SK-N-SH (cell line): ENCODE measurements at regions not wholly inside any gene's neighbourhood (a gene's known extent, or its start where the extent isn't known, plus 50 kb on each side); places are given as distances from the start of the nearest gene placed in this dataset.

Experiments
- CTCF ChIA-PET: fragments of 300-600, 350-600 bp; formaldehyde crosslinking; extraction: SDS; loops from one replicate; lab custom pipeline; 2021; lab: Yijun Ruan, JAX
- POLR2A ChIA-PET: fragments of 350-600 bp; sonication (Branson Sonifier 250); formaldehyde crosslinking; extraction: SDS; loops from one replicate; lab custom pipeline; 2020; ENCODE audit warnings: antibody characterized with exemption, inconsistent platforms; lab: Yijun Ruan, JAX
- DNase-seq: peaks from one replicate; pipeline ENCODE4 v3.0.0; 2012
- H2AFZ ChIP-seq: fragments of 200-600 bp; sonication (generic); 2 replicates; pipeline ENCODE4 v1.8.1; 2016; ENCODE audit warnings: antibody characterized with exemption, mild to moderate bottlenecking, low read depth
- H3F3A ChIP-seq: fragments of 200-600 bp; sonication (generic); replicated peaks from 2 replicates; pipeline ENCODE3; 2016; ENCODE audit warnings: antibody characterized with exemption, mild to moderate bottlenecking; ENCODE audit not compliant: insufficient read depth
- H3K27ac ChIP-seq, 2 experiments: fragments of 200-500 bp in 1 of 2; fragments of 200-600 bp in 1 of 2; sonication (Bioruptor generic) in 1 of 2; sonication (generic), shearing (Covaris generic) in 1 of 2; 2 replicates each; pipeline versions ENCODE4 v1.5.1 to v1.6.1; 2014 to 2016; ENCODE audit warnings: low read depth in 2 of 2, inconsistent platforms in 1 of 2, low read length in 1 of 2, mild to moderate bottlenecking in 1 of 2, mixed read lengths in 1 of 2
- H3K27me3 ChIP-seq: fragments of 200-600 bp; sonication (generic), shearing (Covaris generic); 2 replicates; pipeline ENCODE4 v1.6.1; 2016; ENCODE audit warnings: mixed run types; ENCODE audit not compliant: insufficient read depth
- H3K36me3 ChIP-seq, 2 experiments: fragments of 200-500 bp in 1 of 2; fragments of 200-600 bp in 1 of 2; sonication (Bioruptor generic) in 1 of 2; sonication (generic) in 1 of 2; replicated peaks in 1 of 2; 2 replicates each; pipeline versions ENCODE3 to v1.5.1; 2014 to 2016; ENCODE audit warnings: low read length in 1 of 2, mild to moderate bottlenecking in 1 of 2; ENCODE audit not compliant: insufficient read depth in 2 of 2, control insufficient read depth in 1 of 2
- H3K4me1 ChIP-seq, 2 experiments: fragments of 200-500 bp in 1 of 2; fragments of 200-600 bp in 1 of 2; sonication (Bioruptor generic) in 1 of 2; sonication (generic), shearing (Covaris generic) in 1 of 2; 2 replicates each; pipeline versions ENCODE4 v1.5.1 to v1.6.1; 2014 to 2016; ENCODE audit warnings: low read depth in 1 of 2, low read length in 1 of 2, mixed run types in 1 of 2; ENCODE audit not compliant: insufficient read depth in 2 of 2, control insufficient read depth in 1 of 2
- H3K4me2 ChIP-seq: fragments of 200-600 bp; sonication (generic), shearing (Covaris generic); 2 replicates; pipeline ENCODE4 v1.6.1; 2017; ENCODE audit warnings: mixed run types
- H3K4me3 ChIP-seq, 2 experiments: fragments of 200-500 bp in 1 of 2; fragments of 200-600 bp in 1 of 2; sonication (Bioruptor generic) in 1 of 2; sonication (generic), shearing (Covaris generic) in 1 of 2; 2 replicates each; pipeline versions ENCODE4 v1.5.1 to v1.8.1; 2014 to 2016; ENCODE audit warnings: low read depth in 2 of 2, inconsistent platforms in 1 of 2, low read length in 1 of 2, mild to moderate bottlenecking in 1 of 2, mixed read lengths in 1 of 2, moderate library complexity in 1 of 2
- H3K79me2 ChIP-seq: fragments of 200-600 bp; sonication (generic); 2 replicates; pipeline ENCODE4 v1.8.1; 2017; ENCODE audit warnings: mild to moderate bottlenecking; ENCODE audit not compliant: insufficient read depth
- H3K9ac ChIP-seq: fragments of 200-600 bp; sonication (generic); 2 replicates; pipeline ENCODE4 v1.6.1; 2017; ENCODE audit warnings: mixed run types
- H3K9me2 ChIP-seq: fragments of 200-600 bp; sonication (generic); 2 replicates; pipeline ENCODE4 v1.6.1; 2017; ENCODE audit warnings: mixed run types
- H3K9me3 ChIP-seq: fragments of 200-600 bp; sonication (generic); 2 replicates; pipeline ENCODE4 v1.6.1; 2017; ENCODE audit warnings: mixed run types, mild to moderate bottlenecking, moderate library complexity
- H4K20me1 ChIP-seq: fragments of 200-600 bp; sonication (generic); 2 replicates; pipeline ENCODE4 v1.6.1; 2017; ENCODE audit warnings: mild to moderate bottlenecking, mixed run types; ENCODE audit not compliant: insufficient read depth
- ELF1 ChIP-seq: IDR thresholded peaks from 2 replicates; pipeline ENCODE4 v1.4.0; 2012
- EZH2phosphoT487 ChIP-seq: fragments of 200-600 bp; sonication (generic); IDR thresholded peaks from 2 replicates; pipeline ENCODE4 v1.6.1; 2017; ENCODE audit warnings: low read depth, mixed run types, mild to moderate bottlenecking, antibody characterized with exemption, moderate library complexity, borderline replicate concordance
- FOXJ3 ChIP-seq: sonication (generic); formaldehyde crosslinking; IDR thresholded peaks from 2 replicates; pipeline ENCODE4 v1.5.1; 2020; ENCODE audit warnings: mild to moderate bottlenecking, missing genetic modification reagents
- GABPA ChIP-seq: IDR thresholded peaks from 2 replicates; pipeline ENCODE4 v1.4.0; 2012; ENCODE audit warnings: low read depth, mild to moderate bottlenecking
- IRF3 ChIP-seq: fragments of 150-350 bp; IDR thresholded peaks from 2 replicates; pipeline ENCODE4 v1.6.1; 2016; ENCODE audit warnings: mild to moderate bottlenecking, low read depth, low read length
- JUND ChIP-seq: IDR thresholded peaks from 2 replicates; pipeline ENCODE4 v1.4.0; 2012
- NRF1 ChIP-seq: IDR thresholded peaks from 2 replicates; pipeline ENCODE4 v1.6.1; 2012; ENCODE audit warnings: low read depth, mild to moderate bottlenecking, low read length
- PBX3 ChIP-seq: IDR thresholded peaks from 2 replicates; pipeline ENCODE4; 2012
- RAD21 ChIP-seq: IDR thresholded peaks from 2 replicates; pipeline ENCODE4 v1.6.1; 2012; ENCODE audit warnings: mild to moderate bottlenecking, low read length
- RXRA ChIP-seq: IDR thresholded peaks from 2 replicates; pipeline ENCODE4 v1.4.0; 2012; ENCODE audit warnings: low read depth, mild to moderate bottlenecking, borderline replicate concordance
- ZBTB33 ChIP-seq: IDR thresholded peaks from 2 replicates; pipeline ENCODE4 v1.4.0; 2012; ENCODE audit warnings: low read depth, borderline replicate concordance
- WGBS: methylation state at CpG from one replicate; pipeline ENCODE4 v1.1.6; 2017; ENCODE audit warnings: low lambda C conversion rate; 5-methylcytosine and 5-hydroxymethylcytosine counted together

- DNase-seq: no peak
- H3K4me1 ChIP-seq: peaks cover 5 to 8% of the 10 kb centered on the region in 2 experiments; a peak in 2 of 4 replicates
- TF ChIP-seq PBX3: no peak
- no peak for TF ChIP-seq GABPA
- TF ChIP-seq FOXJ3 (CRISPR knock-in tag): no peak
- TF ChIP-seq RXRA: no peak
- no peak for TF ChIP-seq JUND
- H3K27ac ChIP-seq: no peak overlapping the region
- ChIA-PET CTCF (interaction anchor here (1.1 to 1.5 kb wide), 2 partner anchors 85 to 288 kb away, joined by 4 to 5 read pairs; no protein-coding TSS in a partner anchor), POLR2A (no interaction called here)
- H3K79me2 ChIP-seq: no peaks in the 10 kb centered on the region
- H4K20me1 ChIP-seq: no peaks in the 10 kb centered on the region
- WGBS: 76% methylated on average over 4 of the region's 4 CpGs
- no peaks in the 10 kb centered on the region for H3K27me3 ChIP-seq
- H3K4me2 ChIP-seq: no peak overlapping the region
- no peak overlapping the region for H3K4me3 ChIP-seq
- H2AFZ ChIP-seq: no peak overlapping the region
- H3K9ac ChIP-seq: no peak overlapping the region
- H3K9me2 ChIP-seq: no peaks in the 10 kb centered on the region
- H3K9me3 ChIP-seq: no peaks in the 10 kb centered on the region
- H3K36me3 ChIP-seq: no peaks in the 10 kb centered on the region
- H3F3A ChIP-seq: no peaks in the 10 kb centered on the region
Measured at GRCh38 chr3:150223558-150223957, 184.5 kb upstream of the TSC22D2 start.

- Histone ChIP-seq H2AFZ (no peak overlapping the region), H3K27ac (no peak overlapping the region), H3K4me2 (no peak overlapping the region), H3F3A (no peaks in the 10 kb centered on the region), H3K36me3 (no peaks in the 10 kb centered on the region), H3K9me2 (no peaks in the 10 kb centered on the region), H3K4me3 (no peak overlapping the region), H3K79me2 (no peaks in the 10 kb centered on the region), H3K4me1 (peaks cover 5 to 8% of the 10 kb centered on the region in 2 experiments; a peak in 2 of 4 replicates), H3K9me3 (no peaks in the 10 kb centered on the region; the same call in 1 of the 2 replicates), H3K27me3 (no peaks in the 10 kb centered on the region), H3K9ac (no peak overlapping the region), H4K20me1 (no peaks in the 10 kb centered on the region)
- POLR2A ChIA-PET: no interaction called here
- CTCF ChIA-PET: interaction anchor here (0.6 to 1.5 kb wide), 5 partner anchors 85 to 343 kb away, joined by 3 to 5 read pairs (median 5); no protein-coding TSS in a partner anchor
- DNase-seq: no peak
- WGBS: 95% methylated on average over 10 of the region's 10 CpGs
- TF ChIP-seq EZH2phosphoT487 (no peak), RAD21 (no peak), IRF3 (no peak), NRF1 (no peak), GABPA (no peak), JUND (no peak), ZBTB33 (no peak), ELF1 (no peak), FOXJ3 (CRISPR knock-in tag) (no peak)
Measured at GRCh38 chr3:150222691-150223489, 185.2 kb upstream of the TSC22D2 start.
